HCT116 (cell line): ENCODE measurements at regions not wholly inside any gene's neighbourhood (a gene's known extent, or its start where the extent isn't known, plus 50 kb on each side); places are given as distances from the start of the nearest gene placed in this dataset.

Experiments
- ATAC-seq: fragments of 200-7000 bp; cut with Tn5 transposase; 2 replicates; pipeline ENCODE4 v1.9.1; 2020; ENCODE audit warnings: mild to moderate bottlenecking, moderate library complexity
- BruUV-seq: library from RNA; stranded (reverse); fragments of 400-500 nt; replicated peaks from 2 replicates; lab custom pipeline; 2021; lab: Mats Ljungman, UMichigan
- CTCF ChIA-PET: fragments of 300-600 bp; sonication (Branson Sonifier 250); formaldehyde crosslinking; loops from one replicate; lab custom pipeline; 2021; ENCODE audit warnings: antibody characterized with exemption; lab: Charles Lee
- POLR2A ChIA-PET: fragments of 300-600, 350-600 bp; sonication (Branson Sonifier 250); formaldehyde crosslinking; loops from one replicate; lab custom pipeline; 2021; ENCODE audit warnings: antibody characterized with exemption; lab: Charles Lee
- RAD21 ChIA-PET, 2 experiments: fragments of 300-600 bp; sonication (Branson Sonifier 250); formaldehyde crosslinking; loops; one replicate each; lab custom pipeline; 2023; ENCODE audit warnings: low total read pairs in 2 of 2; ENCODE audit not compliant: uncharacterized antibody in 2 of 2, unreplicated experiment in 2 of 2, low non-redundant PET in 1 of 2; lab: Charles Lee
- DNase-seq: peaks from one replicate; pipeline ENCODE4 v3.0.0-alpha.2; 2010; ENCODE audit warnings: low read depth, low spot score
- H2AFZ ChIP-seq: fragments of 200-600 bp; shearing (Covaris generic), sonication (generic); 2 replicates; pipeline ENCODE4 v1.6.1; 2017; ENCODE audit warnings: low read depth, mixed run types, mixed read lengths, antibody characterized with exemption, low read length; ENCODE audit not compliant: poor library complexity, severe bottlenecking
- H3K27ac ChIP-seq: 2 replicates; pipeline ENCODE4 v1.5.1; 2012; ENCODE audit warnings: low read depth, low read length
- H3K27me3 ChIP-seq: fragments of 200-600 bp; sonication (generic); 2 replicates; pipeline ENCODE4 v1.6.1; 2016; ENCODE audit warnings: mixed run types, low read length, mixed read lengths; ENCODE audit not compliant: insufficient read depth
- H3K36me3 ChIP-seq, 2 experiments: fragments of 200-500 bp in 1 of 2; fragments of 200-600 bp in 1 of 2; sonication (Bioruptor generic) in 1 of 2; sonication (generic) in 1 of 2; 2 replicates each; pipeline versions ENCODE4 v1.5.1 to v1.6.1; 2014 to 2016; ENCODE audit warnings: low read length in 2 of 2, inconsistent platforms in 1 of 2, mixed read lengths in 1 of 2, mixed run types in 1 of 2; ENCODE audit not compliant: insufficient read depth in 2 of 2, control insufficient read depth in 1 of 2
- H3K4me1 ChIP-seq, 2 experiments: fragments of 200-600 bp in 1 of 2; sonication (generic) in 1 of 2; 2 replicates each; pipeline versions ENCODE4 v1.5.1 to v1.6.1; 2012 to 2017; ENCODE audit warnings: low read length in 2 of 2, inconsistent platforms in 1 of 2, mild to moderate bottlenecking in 1 of 2, mixed read lengths in 1 of 2, mixed run types in 1 of 2, moderate library complexity in 1 of 2; ENCODE audit not compliant: insufficient read depth in 2 of 2, control insufficient read depth in 1 of 2
- H3K4me2 ChIP-seq: fragments of 200-600 bp; sonication (generic); 2 replicates; pipeline ENCODE4 v1.6.1; 2017; ENCODE audit warnings: mixed run types, low read length, mixed read lengths
- H3K4me3 ChIP-seq, 2 experiments: fragments of 200-600 bp in 1 of 2; sonication (generic) in 1 of 2; replicated peaks in 1 of 2; 2 replicates each; pipeline ENCODE4 v1.5.1; 2011 to 2016; ENCODE audit warnings: low read length in 2 of 2, control low read depth in 1 of 2, low read depth in 1 of 2, mild to moderate bottlenecking in 1 of 2, mixed read lengths in 1 of 2, mixed run types in 1 of 2
- H3K79me2 ChIP-seq: fragments of 200-600 bp; sonication (generic); 2 replicates; pipeline ENCODE4 v1.6.1; 2017; ENCODE audit warnings: mild to moderate bottlenecking, mixed run types, low read length, moderate library complexity, mixed read lengths; ENCODE audit not compliant: insufficient read depth
- H3K9ac ChIP-seq: fragments of 200-600 bp; sonication (generic); 2 replicates; pipeline ENCODE4 v1.6.1; 2016; ENCODE audit warnings: low read length, mixed read lengths
- H3K9me2 ChIP-seq: fragments of 200-600 bp; sonication (generic), shearing (Covaris generic); 2 replicates; pipeline ENCODE4 v1.6.1; 2017; ENCODE audit warnings: mixed run types, mild to moderate bottlenecking, moderate library complexity; ENCODE audit not compliant: insufficient read depth
- H3K9me3 ChIP-seq, 2 experiments: fragments of 200-500 bp in 1 of 2; fragments of 200-600 bp in 1 of 2; sonication (Bioruptor generic) in 1 of 2; sonication (generic) in 1 of 2; 2 replicates each; pipeline ENCODE4 v1.6.1; 2014 to 2017; ENCODE audit warnings: low read length in 2 of 2, mixed read lengths in 2 of 2, inconsistent platforms in 1 of 2, low read depth in 1 of 2, mild to moderate bottlenecking in 1 of 2, mixed run types in 1 of 2, moderate library complexity in 1 of 2; ENCODE audit not compliant: control insufficient read depth in 1 of 2, insufficient read depth in 1 of 2
- H4K20me1 ChIP-seq: fragments of 200-600 bp; sonication (generic), shearing (Covaris generic); 2 replicates; pipeline ENCODE4 v1.6.1; 2017; ENCODE audit warnings: mixed run types, mild to moderate bottlenecking, moderate library complexity; ENCODE audit not compliant: insufficient read depth
- CBX3 ChIP-seq: IDR thresholded peaks from 2 replicates; pipeline ENCODE4 v1.6.1; 2012; ENCODE audit warnings: low read depth
- CEBPB ChIP-seq: IDR thresholded peaks from 2 replicates; pipeline ENCODE4 v1.6.1; 2012; ENCODE audit warnings: low read depth
- EGR1 ChIP-seq: IDR thresholded peaks from 2 replicates; pipeline ENCODE4 v1.6.1; 2012; ENCODE audit warnings: low read depth
- ELF1 ChIP-seq: IDR thresholded peaks from 2 replicates; pipeline ENCODE4 v1.6.1; 2012; ENCODE audit warnings: low read depth, borderline replicate concordance
- EZH2 ChIP-seq: fragments of 200-600 bp; sonication (generic); IDR thresholded peaks from 2 replicates; pipeline ENCODE4 v1.6.1; 2017; ENCODE audit warnings: antibody characterized with exemption, mixed run types
- FOSL1 ChIP-seq: IDR thresholded peaks from 2 replicates; pipeline ENCODE4 v1.6.1; 2012; ENCODE audit warnings: low read depth
- JUND ChIP-seq: IDR thresholded peaks from 2 replicates; pipeline ENCODE4 v1.6.1; 2012
- POLR2A ChIP-seq: IDR thresholded peaks from 2 replicates; pipeline ENCODE4 v1.7.0; 2011; ENCODE audit warnings: borderline replicate concordance; ENCODE audit not compliant: insufficient read depth, insufficient read length; ENCODE audit errors: extremely low read depth
- POLR2AphosphoS5 ChIP-seq: IDR thresholded peaks from 2 replicates; pipeline ENCODE4 v1.6.1; 2011; ENCODE audit warnings: mild to moderate bottlenecking, low read depth, low read length, moderate library complexity
- SP1 ChIP-seq: IDR thresholded peaks from 2 replicates; pipeline ENCODE4 v1.6.1; 2012; ENCODE audit warnings: low read depth
- SRF ChIP-seq: IDR thresholded peaks from 2 replicates; pipeline ENCODE4 v1.6.1; 2012; ENCODE audit warnings: low read depth
- TCF7L2 ChIP-seq: IDR thresholded peaks from 2 replicates; pipeline ENCODE4 v1.7.0; 2011; ENCODE audit warnings: borderline replicate concordance, inconsistent platforms; ENCODE audit not compliant: insufficient read depth, insufficient read length; ENCODE audit errors: extremely low read depth
- ZFX ChIP-seq: fragments of 450-650 bp; IDR thresholded peaks from 2 replicates; pipeline ENCODE4 v1.6.1; 2017
- ZNF274 ChIP-seq: fragments of 200-500 bp; sonication (Bioruptor generic); IDR thresholded peaks from 2 replicates; pipeline ENCODE4 v1.6.1; 2014; ENCODE audit warnings: mild to moderate bottlenecking, low read depth, low read length, inconsistent platforms
- intact Hi-C: fragments of 100-400 bp; cut with micrococcal nuclease; formaldehyde crosslinking; loops from 2 replicates; pipeline ENCODE4 v1.10.0; 2022
- TF ChIP-seq, protein P1 (sequence below): IDR thresholded peaks from 2 replicates; pipeline ENCODE4 v1.6.1; 2011; ENCODE audit warnings: mild to moderate bottlenecking, low read length, moderate library complexity; ENCODE audit not compliant: insufficient replicate concordance; ENCODE audit errors: extremely low read depth
- TF ChIP-seq, protein P2 (sequence below), 3 experiments: fragments of 200-600 bp in 1 of 3; sonication (generic) in 1 of 3; IDR thresholded peaks in 2 of 3; conservative IDR thresholded peaks in 1 of 3; 2 replicates each; pipeline ENCODE4 v1.5.1; 2012 to 2017; ENCODE audit warnings: low read depth in 2 of 3, low read length in 2 of 3, antibody characterized with exemption in 1 of 3, borderline replicate concordance in 1 of 3, control low read depth in 1 of 3, mild to moderate bottlenecking in 1 of 3, mixed read lengths in 1 of 3, mixed run types in 1 of 3, moderate library complexity in 1 of 3; ENCODE audit not compliant: insufficient read depth in 1 of 3

DNA sequence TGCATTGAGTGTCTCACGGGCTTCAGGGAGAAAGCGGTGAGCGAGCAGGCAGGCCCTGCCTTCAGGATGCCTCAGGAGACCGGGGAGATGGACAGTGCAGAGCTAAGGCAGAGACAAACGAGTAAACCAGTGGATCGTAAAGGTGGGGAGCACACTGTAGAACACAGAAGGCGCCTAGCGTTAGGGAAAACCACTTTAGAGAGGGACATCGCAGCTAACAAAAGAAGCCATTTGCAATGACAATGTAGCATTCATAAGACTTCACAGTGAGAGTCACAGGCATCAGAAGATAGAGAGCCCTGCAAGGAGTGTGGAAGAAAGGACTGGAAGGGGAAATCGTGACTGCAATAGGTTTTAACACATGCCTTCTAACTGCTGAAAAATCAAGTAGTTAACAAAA is 54.9 kb upstream of the TMEM273 start:
- Histone ChIP-seq H3K9me3 (no peaks in the 10 kb centered on the region), H3K27me3 (peaks cover 40% of the 10 kb centered on the region), H3K9ac (no peak overlapping the region), H3K4me3 (no peak overlapping the region), H3K79me2 (no peaks in the 10 kb centered on the region), H2AFZ (no peak overlapping the region), H3K4me2 (no peak overlapping the region), H3K36me3 (no peaks in the 10 kb centered on the region), H4K20me1 (no peaks in the 10 kb centered on the region), H3K4me1 (no peaks in the 10 kb centered on the region), H3K27ac (no peak overlapping the region), H3K9me2 (no peaks in the 10 kb centered on the region)
- intact Hi-C loops: no loop called here
- no peak for DNase-seq
- no peak for ATAC-seq
- BruUV-seq: no TSS peak
- ChIA-PET CTCF (no interaction called here), RAD21 (no interaction called here), POLR2A (no interaction called here)
- no peak for TF ChIP-seq CBX3
- no peak for TF ChIP-seq ZFX
- TF ChIP-seq CEBPB: no peak
- TF ChIP-seq POLR2AphosphoS5: no peak
- no peak for TF ChIP-seq TCF7L2
- no peak for TF ChIP-seq EZH2

DNA sequence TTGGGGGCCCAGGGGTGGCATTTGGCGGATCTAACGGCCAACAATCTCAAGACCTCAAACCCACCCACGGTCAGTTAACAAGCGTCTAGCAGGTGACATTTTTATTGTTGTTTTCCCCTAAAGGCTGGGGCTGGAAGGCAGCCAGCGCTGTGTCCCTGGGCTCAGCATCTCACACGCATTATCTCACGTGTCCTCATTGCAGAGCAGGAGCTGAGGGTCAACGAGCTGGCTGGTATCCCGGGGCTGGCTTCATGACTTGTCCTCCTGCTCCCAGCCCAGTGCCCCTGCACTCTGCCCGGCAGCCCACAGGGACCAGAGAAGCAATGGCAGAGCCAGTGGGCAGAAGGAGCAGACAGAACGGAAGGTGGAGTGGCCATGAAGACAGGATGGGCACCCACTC is 54.4 kb upstream of the TMEM273 start:
- no peak for ATAC-seq
- RAD21 ChIA-PET: no interaction called here
- H4K20me1 ChIP-seq: no peaks in the 10 kb centered on the region
- intact Hi-C loops: no loop called here
- no peaks in the 10 kb centered on the region for H3K9me3 ChIP-seq
- H3K4me1 ChIP-seq: no peaks in the 10 kb centered on the region
- H3K9ac ChIP-seq: no peak overlapping the region
- H3K36me3 ChIP-seq: no peaks in the 10 kb centered on the region
- no peak overlapping the region for H3K4me3 ChIP-seq
- no peak overlapping the region for H2AFZ ChIP-seq
- H3K9me2 ChIP-seq: no peaks in the 10 kb centered on the region
- H3K4me2 ChIP-seq: no peak overlapping the region
- no peak overlapping the region for H3K27ac ChIP-seq
- no peaks in the 10 kb centered on the region for H3K79me2 ChIP-seq
- no TSS peak for BruUV-seq
- POLR2A ChIA-PET: no interaction called here
- no peak for DNase-seq
- CTCF ChIA-PET: no interaction called here
- peaks cover 42% of the 10 kb centered on the region for H3K27me3 ChIP-seq
- TF ChIP-seq SP1 (no peak), CEBPB (no peak), POLR2AphosphoS5 (no peak), ZNF274 (no peak), POLR2A (no peak), SRF (no peak), JUND (no peak), FOSL1 (no peak), EZH2 (no peak), ELF1 (no peak), EGR1 (no peak), CBX3 (no peak)
- TF ChIP-seq, protein P1, sequence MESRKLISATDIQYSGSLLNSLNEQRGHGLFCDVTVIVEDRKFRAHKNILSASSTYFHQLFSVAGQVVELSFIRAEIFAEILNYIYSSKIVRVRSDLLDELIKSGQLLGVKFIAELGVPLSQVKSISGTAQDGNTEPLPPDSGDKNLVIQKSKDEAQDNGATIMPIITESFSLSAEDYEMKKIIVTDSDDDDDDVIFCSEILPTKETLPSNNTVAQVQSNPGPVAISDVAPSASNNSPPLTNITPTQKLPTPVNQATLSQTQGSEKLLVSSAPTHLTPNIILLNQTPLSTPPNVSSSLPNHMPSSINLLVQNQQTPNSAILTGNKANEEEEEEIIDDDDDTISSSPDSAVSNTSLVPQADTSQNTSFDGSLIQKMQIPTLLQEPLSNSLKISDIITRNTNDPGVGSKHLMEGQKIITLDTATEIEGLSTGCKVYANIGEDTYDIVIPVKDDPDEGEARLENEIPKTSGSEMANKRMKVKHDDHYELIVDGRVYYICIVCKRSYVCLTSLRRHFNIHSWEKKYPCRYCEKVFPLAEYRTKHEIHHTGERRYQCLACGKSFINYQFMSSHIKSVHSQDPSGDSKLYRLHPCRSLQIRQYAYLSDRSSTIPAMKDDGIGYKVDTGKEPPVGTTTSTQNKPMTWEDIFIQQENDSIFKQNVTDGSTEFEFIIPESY: no peak
- TF ChIP-seq, protein P2, sequence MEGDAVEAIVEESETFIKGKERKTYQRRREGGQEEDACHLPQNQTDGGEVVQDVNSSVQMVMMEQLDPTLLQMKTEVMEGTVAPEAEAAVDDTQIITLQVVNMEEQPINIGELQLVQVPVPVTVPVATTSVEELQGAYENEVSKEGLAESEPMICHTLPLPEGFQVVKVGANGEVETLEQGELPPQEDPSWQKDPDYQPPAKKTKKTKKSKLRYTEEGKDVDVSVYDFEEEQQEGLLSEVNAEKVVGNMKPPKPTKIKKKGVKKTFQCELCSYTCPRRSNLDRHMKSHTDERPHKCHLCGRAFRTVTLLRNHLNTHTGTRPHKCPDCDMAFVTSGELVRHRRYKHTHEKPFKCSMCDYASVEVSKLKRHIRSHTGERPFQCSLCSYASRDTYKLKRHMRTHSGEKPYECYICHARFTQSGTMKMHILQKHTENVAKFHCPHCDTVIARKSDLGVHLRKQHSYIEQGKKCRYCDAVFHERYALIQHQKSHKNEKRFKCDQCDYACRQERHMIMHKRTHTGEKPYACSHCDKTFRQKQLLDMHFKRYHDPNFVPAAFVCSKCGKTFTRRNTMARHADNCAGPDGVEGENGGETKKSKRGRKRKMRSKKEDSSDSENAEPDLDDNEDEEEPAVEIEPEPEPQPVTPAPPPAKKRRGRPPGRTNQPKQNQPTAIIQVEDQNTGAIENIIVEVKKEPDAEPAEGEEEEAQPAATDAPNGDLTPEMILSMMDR (IDR thresholded peaks at IDR 0.05 in 2 of 3, conservative IDR thresholded peaks at IDR 0.05 in 1 of 3; ENCODE audit: borderline replicate concordance in 1 of 3, insufficient read depth in 1 of 3, low read depth in 2 of 3, low read length in 2 of 3): no peak
